RPMI8226 (cell line): ENCODE measurements at regions not wholly inside any gene's neighbourhood (a gene's known extent, or its start where the extent isn't known, plus 50 kb on each side); places are given as distances from the start of the nearest gene placed in this dataset.
"Not testable (repeated sequence)": the region's sequence is repeated elsewhere in the genome, so short reads cannot be mapped to it uniquely, and the experiment has no call there.

ENCODE experiments used
- DNase-seq: peaks from one replicate; pipeline ENCODE4 v3.0.0-alpha.2; 2015

DNA sequence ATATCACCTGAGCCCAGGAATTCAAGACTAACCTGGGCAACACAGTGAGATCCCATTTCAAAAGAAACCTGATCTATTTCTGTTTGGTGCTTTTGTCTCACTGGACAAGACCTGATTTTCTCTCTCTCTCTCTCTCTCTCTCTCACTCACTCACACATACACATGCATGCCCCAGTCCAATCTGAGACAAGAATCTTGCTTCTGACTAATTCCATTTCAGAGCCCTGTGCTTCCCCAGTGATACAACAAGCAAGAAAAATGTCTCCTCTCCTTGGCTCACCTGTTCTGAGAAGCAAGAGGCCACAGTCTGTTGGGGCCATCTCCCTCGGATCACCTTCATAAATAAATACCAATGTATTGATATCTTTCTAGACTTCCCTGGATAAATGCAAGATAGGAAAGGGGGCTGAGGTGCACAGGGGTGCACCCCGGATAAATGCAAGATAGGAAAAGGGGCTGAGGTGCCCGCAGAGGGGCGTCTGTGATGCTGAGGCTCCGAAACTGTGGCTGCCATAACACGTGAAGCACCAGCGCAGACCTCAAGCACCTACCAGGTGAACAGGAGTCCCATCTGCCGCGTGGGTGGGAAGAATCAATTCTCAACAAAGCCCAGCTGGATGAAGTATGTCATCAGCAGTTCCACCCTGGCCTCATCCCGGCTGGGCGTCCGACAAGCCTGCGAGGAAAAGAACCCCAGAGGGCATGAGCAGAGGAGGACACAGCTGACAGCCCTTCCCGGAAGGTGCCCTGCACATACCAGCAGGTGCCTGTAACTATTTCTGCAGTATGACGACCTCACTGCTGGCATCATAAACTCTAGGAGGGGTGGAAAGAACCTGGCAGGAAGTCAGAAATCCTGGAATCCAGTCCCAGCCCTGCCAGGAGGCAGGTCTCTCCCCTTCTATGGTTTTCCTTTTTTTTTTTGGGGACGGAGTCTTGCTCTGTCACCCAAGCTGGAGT is 280.0 kb downstream of the GOLGA6L6 start:
- DNase-seq, result peak; percentile 82

- DNase-seq, result not testable (repeated sequence)
Measured at GRCh38 chr15:20260650-20261049, 280.9 kb downstream of the GOLGA6L6 start.

DNA sequence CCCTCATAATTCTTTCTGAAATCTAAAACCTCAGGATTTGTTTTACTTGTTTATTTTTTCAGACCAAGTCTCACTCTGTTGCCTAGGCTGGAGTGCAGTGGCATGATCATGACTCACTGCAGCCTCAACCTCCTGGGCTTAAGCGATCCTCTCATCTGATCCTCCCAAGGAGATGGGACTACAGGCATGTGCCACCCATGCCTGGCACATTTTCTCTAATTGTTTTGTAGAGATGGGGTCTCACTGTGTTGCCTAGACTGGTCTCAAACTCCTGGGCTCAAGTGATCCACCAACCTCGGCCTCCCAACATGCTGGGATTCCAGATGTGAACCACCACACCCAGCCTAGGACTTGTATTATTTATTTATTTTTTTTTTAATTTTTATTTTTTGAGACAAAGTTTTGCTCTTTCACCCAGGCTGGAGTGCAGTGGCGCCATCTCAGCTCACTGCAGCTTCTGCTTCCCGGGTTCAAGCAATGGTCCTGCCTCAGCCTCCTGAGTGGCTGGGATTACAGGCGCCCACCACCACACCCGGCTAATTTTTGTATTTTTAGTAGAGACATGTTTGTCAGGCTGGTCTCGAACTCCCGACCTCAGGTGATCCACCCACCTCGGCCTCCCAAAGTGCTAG is 281.9 kb downstream of the GOLGA6L6 start:
- not testable (repeated sequence) for DNase-seq

DNA sequence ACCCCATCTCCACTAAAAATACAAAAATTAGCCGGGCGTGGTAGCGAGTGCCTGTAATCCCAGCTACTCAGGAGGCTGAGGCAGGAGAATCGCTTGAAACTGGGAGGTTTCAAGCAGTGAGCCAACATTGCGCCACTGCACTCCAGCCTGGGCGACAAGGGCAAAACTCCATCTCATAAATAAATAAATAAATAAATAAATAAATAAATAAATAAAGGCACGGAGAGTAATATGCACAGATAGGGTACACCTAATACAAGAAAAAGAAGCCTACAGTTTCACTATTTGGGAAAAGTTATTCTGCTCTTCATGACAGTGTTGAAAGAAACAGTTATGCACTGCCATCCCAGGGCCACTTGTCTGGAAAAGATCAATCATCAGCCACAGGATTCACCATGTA is 285.2 kb downstream of the GOLGA6L6 start:
- DNase-seq, result not testable (repeated sequence)

- DNase-seq, result not testable (repeated sequence)
Measured at GRCh38 chr15:20255641-20256040, 286.0 kb downstream of the GOLGA6L6 start.

- DNase-seq, result peak; percentile 99
Measured at GRCh38 chr15:20253047-20253615, 288.5 kb downstream of the GOLGA6L6 start.

- not testable (repeated sequence) for DNase-seq
Measured at GRCh38 chr15:20252040-20252439, 289.6 kb downstream of the GOLGA6L6 start.

GRCh38 chr15:20251214-20252005 is 290.2 kb downstream of the GOLGA6L6 start:
- DNase-seq, result not testable (repeated sequence)

- not testable (repeated sequence) for DNase-seq
Measured at GRCh38 chr15:20250206-20250605, 291.4 kb downstream of the GOLGA6L6 start.

DNA sequence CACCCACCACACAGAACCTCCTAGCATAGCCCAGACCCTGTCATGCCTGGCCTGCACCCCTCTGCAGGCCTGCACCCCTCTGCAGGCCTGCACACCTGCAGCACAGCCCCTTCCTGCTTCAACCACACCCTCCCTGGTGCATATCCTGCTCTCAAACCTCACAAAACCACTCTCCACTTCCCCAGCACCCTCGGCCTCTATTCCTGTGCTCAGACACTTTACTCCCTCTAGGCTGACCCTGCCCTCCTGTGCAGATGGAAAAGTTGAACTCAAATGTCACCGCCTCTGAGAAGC is 292.0 kb downstream of the GOLGA6L6 start:
- peak; percentile 69 for DNase-seq

DNA sequence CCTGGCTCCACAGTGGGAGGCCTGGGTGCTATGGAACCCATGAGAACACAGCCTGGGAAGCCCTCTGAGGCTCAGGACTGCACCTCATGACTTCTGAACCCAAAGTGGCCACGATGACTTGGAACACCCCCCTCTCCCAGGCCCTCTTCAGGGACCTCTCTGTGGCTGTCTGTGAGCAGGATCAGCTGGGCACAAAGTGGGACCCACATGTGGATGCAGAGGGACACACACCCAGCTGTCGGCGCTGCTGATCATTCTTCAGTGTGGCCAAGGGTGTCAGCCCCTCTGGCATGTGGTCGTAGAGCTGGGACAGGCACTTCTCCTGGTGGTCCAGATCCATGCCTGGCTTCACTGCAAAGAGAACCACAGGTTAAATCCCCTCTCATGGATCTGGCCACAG is 293.2 kb downstream of the GOLGA6L6 start:
- DNase-seq, result not testable (repeated sequence)

GRCh38 chr15:20247137-20247536 is 294.5 kb downstream of the GOLGA6L6 start:
- DNase-seq, result not testable (repeated sequence)

GRCh38 chr15:20246624-20247023 is 295.0 kb downstream of the GOLGA6L6 start:
- peak; percentile 46 for DNase-seq

DNA sequence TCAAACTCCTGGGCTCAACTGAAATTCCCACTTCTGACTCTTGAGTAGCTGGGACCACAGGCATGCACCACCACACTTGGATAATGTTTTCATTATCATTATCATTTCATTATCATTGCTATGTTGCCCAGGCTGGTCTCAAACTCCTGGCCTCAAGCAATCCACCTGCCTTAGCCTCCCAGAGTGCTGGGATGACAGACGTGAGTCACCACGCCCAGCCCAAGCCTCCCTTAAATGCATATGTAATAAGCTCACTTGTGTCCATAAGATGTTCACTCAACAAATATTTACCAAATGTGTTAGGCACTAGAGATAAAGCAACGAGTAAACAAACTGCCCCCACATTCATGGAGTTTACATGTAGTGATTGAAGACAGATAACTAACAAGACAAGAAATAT is 295.7 kb downstream of the GOLGA6L6 start:
- DNase-seq, result not testable (repeated sequence)

GRCh38 chr15:20244792-20245191 is 296.8 kb downstream of the GOLGA6L6 start:
- peak; percentile 53 for DNase-seq

GRCh38 chr15:20243486-20244240 is 297.9 kb downstream of the GOLGA6L6 start:
- DNase-seq, result not testable (repeated sequence)

GRCh38 chr15:20240366-20240917 is 301.2 kb downstream of the GOLGA6L6 start:
- DNase-seq, result not testable (repeated sequence)

GRCh38 chr15:20239186-20239585 is 302.4 kb downstream of the GOLGA6L6 start:
- DNase-seq, result not testable (repeated sequence)

GRCh38 chr15:20237256-20238020 is 304.2 kb downstream of the GOLGA6L6 start:
- not testable (repeated sequence) for DNase-seq

DNA sequence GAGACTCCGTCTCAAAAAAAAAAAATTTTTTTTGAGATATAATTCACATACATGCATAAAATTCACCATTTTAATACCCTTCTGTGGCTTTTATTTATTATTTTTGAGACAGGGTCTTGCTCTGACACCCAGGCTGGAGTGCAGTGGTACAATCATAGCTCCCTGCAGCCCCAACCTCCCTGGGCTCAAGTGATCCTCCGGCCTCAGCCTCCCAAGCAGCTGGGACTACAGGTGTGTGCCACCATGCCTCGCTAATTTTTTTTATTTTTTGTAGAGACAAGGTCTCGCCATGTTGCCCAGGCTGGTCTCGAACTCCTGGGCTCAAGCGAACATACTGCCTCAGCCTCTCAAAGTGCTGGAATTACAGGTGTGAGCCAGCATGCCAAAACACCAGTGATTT is 305.9 kb downstream of the GOLGA6L6 start:
- not testable (repeated sequence) for DNase-seq

DNA sequence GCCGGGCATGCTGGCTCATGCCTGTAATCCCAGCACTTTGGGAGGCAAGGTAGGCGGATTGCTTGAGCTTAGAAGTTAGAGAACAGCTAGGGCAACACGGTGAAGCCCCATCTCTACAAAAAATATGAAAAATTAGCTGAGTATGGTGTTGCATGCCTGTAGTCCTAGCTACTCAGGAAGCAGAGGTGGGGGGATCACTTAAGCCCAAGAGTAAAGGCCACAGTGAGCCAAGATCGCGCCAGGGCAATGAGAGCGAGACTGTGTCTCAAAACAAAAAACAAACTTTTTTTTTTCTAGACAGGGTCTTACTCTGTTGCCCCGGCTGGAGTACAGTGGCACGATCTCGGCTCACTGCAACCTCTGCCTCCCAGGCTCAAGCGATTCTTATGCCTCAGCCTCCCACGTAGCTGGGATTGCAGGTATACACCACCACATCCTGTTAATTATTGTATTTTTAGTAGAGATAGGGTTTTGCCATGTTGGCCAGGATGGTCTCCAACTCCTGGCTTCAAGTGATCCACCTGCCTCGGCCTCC is 307.5 kb downstream of the GOLGA6L6 start:
- not testable (repeated sequence) for DNase-seq
